K562 (cell line): ENCODE measurements at regions not wholly inside any gene's neighbourhood (a gene's known extent, or its start where the extent isn't known, plus 50 kb on each side); places are given as distances from the start of the nearest gene placed in this dataset.

Source experiments
- ATAC-seq: fragments of 200-7000 bp; cut with Tn5 transposase; 3 replicates; pipeline ENCODE4 v1.9.1; 2020; ENCODE audit warnings: moderate library complexity
- BruUV-seq: library from RNA; stranded (reverse); fragments of 400-500 nt; replicated peaks from 2 replicates; lab custom pipeline; 2021; lab: Mats Ljungman, UMichigan
- CTCF ChIA-PET: fragments of 300-600 bp; formaldehyde crosslinking; extraction: SDS; loops from one replicate; lab custom pipeline; 2021; ENCODE audit warnings: low intra/inter-chr PET ratio; lab: Yijun Ruan, JAX
- POLR2A ChIA-PET: fragments of 300-600, 350-650 bp; sonication (Branson Sonifier 250); formaldehyde crosslinking; extraction: SDS; loops from one replicate; lab custom pipeline; 2021; ENCODE audit warnings: antibody characterized with exemption, inconsistent platforms; lab: Yijun Ruan, JAX
- DNase-seq, 4 experiments: peaks; one replicate each; pipeline versions ENCODE4 v3.0.0 to v3.0.0-alpha.2; 2011 to 2018; ENCODE audit warnings: low spot score in 3 of 4, mixed read lengths in 3 of 4; ENCODE audit errors: extremely low read depth in 1 of 4
- FAIRE-seq: peaks from 2 replicates; lab custom pipeline; 2011; peaks lifted over from hg19 to GRCh38; lab: Jason Lieb, UNC
- H2AFZ ChIP-seq: 2 replicates; pipeline ENCODE4 v1.6.0; 2011; ENCODE audit warnings: low read depth, low read length, control low read depth, inconsistent platforms
- H3K27ac ChIP-seq: fragments of 200-600 bp; 3 replicates; pipeline ENCODE4 v1.8.0; 2011; ENCODE audit warnings: low read depth, mild to moderate bottlenecking, control low read depth, inconsistent platforms, low read length, moderate library complexity, mixed read lengths; ENCODE audit errors: extremely low read depth
- H3K27me3 ChIP-seq, 2 experiments: fragments of 300-600 bp in 1 of 2; 2 replicates in 1 of 2; 3 replicates in 1 of 2; pipeline versions ENCODE4 v1.6.0 to v1.8.0; 2011; ENCODE audit warnings: inconsistent platforms in 2 of 2, low read length in 2 of 2, mild to moderate bottlenecking in 1 of 2, mixed read lengths in 1 of 2, moderate library complexity in 1 of 2; ENCODE audit not compliant: control insufficient read depth in 2 of 2, insufficient read depth in 2 of 2
- H3K36me3 ChIP-seq: fragments of 300-600 bp; 3 replicates; pipeline ENCODE4 v1.8.0; 2011; ENCODE audit warnings: mild to moderate bottlenecking, low read length, inconsistent platforms; ENCODE audit not compliant: control insufficient read depth, insufficient read depth
- H3K4me1 ChIP-seq, 2 experiments: fragments of 200-600 bp in 1 of 2; replicated peaks in 1 of 2; 2 replicates in 1 of 2; 3 replicates in 1 of 2; pipeline versions ENCODE4 v1.5.1 to v1.8.0; 2011; ENCODE audit warnings: inconsistent platforms in 2 of 2, low read length in 2 of 2, mild to moderate bottlenecking in 1 of 2, mixed read lengths in 1 of 2, moderate library complexity in 1 of 2; ENCODE audit not compliant: control insufficient read depth in 2 of 2, insufficient read depth in 2 of 2
- H3K4me2 ChIP-seq: 2 replicates; pipeline ENCODE4 v1.6.1; 2011; ENCODE audit warnings: low read length, control low read depth, inconsistent platforms, mixed read lengths; ENCODE audit not compliant: insufficient read depth
- H3K4me3 ChIP-seq: fragments of 200-600 bp; sonication (generic), shearing (Covaris generic); 2 replicates; pipeline ENCODE4 v1.5.1; 2016; ENCODE audit warnings: control low read depth, inconsistent platforms
- H3K79me2 ChIP-seq: fragments of 200-600 bp; 3 replicates; pipeline ENCODE4 v1.8.0; 2011; ENCODE audit warnings: low read length, inconsistent platforms; ENCODE audit not compliant: control insufficient read depth, insufficient read depth
- H3K9ac ChIP-seq, 2 experiments: 2 replicates each; pipeline versions ENCODE4 v1.6.0 to v1.6.1; 2011; ENCODE audit warnings: low read depth in 2 of 2, low read length in 2 of 2, control low read depth in 1 of 2, inconsistent platforms in 1 of 2, mild to moderate bottlenecking in 1 of 2, mixed read lengths in 1 of 2; ENCODE audit not compliant: insufficient read depth in 1 of 2
- H3K9me1 ChIP-seq: one replicate; pipeline ENCODE4 v1.6.0; 2011; ENCODE audit warnings: inconsistent platforms, mild to moderate bottlenecking, low read length, moderate library complexity; ENCODE audit not compliant: control insufficient read depth, insufficient read depth
- H3K9me3 ChIP-seq: replicated peaks from 2 replicates; pipeline ENCODE4 v1.5.1; 2011; ENCODE audit warnings: low read depth, low read length, inconsistent platforms; ENCODE audit not compliant: control insufficient read depth, insufficient read depth
- H4K20me1 ChIP-seq: replicated peaks from 2 replicates; pipeline ENCODE4 v1.6.1; 2011; ENCODE audit warnings: low read length, inconsistent platforms, mixed read lengths; ENCODE audit not compliant: control insufficient read depth, insufficient read depth
- ARID3B ChIP-seq: fragments of 250-450 bp; sonication (Bioruptor Pico); IDR thresholded peaks from 2 replicates; pipeline ENCODE4 v1.4.0; 2020; ENCODE audit warnings: borderline replicate concordance
- ARNT ChIP-seq, 2 experiments: fragments of 450-650 bp; IDR thresholded peaks; 2 replicates each; pipeline ENCODE4 v1.6.1; 2016; ENCODE audit warnings: mild to moderate bottlenecking in 1 of 2
- BRF1 ChIP-seq: IDR thresholded peaks from 3 replicates; pipeline ENCODE4 v1.6.1; 2011; ENCODE audit warnings: borderline replicate concordance, mild to moderate bottlenecking; ENCODE audit not compliant: insufficient read length; ENCODE audit errors: extremely low read depth
- COPS2 ChIP-seq: fragments of 450-650 bp; conservative IDR thresholded peaks from 2 replicates; pipeline ENCODE4 v1.6.1; 2016; ENCODE audit warnings: mild to moderate bottlenecking, moderate library complexity
- CUX1 ChIP-seq: fragments of 200-800 bp; sonication (Bioruptor generic); IDR thresholded peaks from 2 replicates; pipeline ENCODE4 v1.6.1; 2016; ENCODE audit warnings: missing genetic modification characterization, missing compliant biosample characterization
- KDM2B ChIP-seq: fragments of 250-450 bp; sonication (Bioruptor Pico); IDR thresholded peaks from 2 replicates; pipeline ENCODE4 v1.8.0; 2021; ENCODE audit warnings: mild to moderate bottlenecking, moderate library complexity
- POLR2G ChIP-seq: fragments of 200-400 bp; formaldehyde crosslinking; IDR thresholded peaks from 2 replicates; pipeline ENCODE4 v1.6.1; 2017; ENCODE audit warnings: low read depth, mild to moderate bottlenecking, antibody characterized with exemption, low read length, moderate library complexity
- SREBF1 ChIP-seq: fragments of 150-350 bp; IDR thresholded peaks from 2 replicates; pipeline ENCODE4 v1.6.1; 2014; ENCODE audit warnings: antibody characterized with exemption, low read depth, low read length, borderline replicate concordance
- TCF15 ChIP-seq: fragments of 250-450 bp; sonication (Bioruptor Pico); IDR thresholded peaks from 2 replicates; pipeline ENCODE4 v1.8.0; 2022; ENCODE audit warnings: moderate library complexity, mild to moderate bottlenecking, inconsistent platforms
- THAP12 ChIP-seq: fragments of 250-450 bp; sonication (Bioruptor Pico); IDR thresholded peaks from 2 replicates; pipeline ENCODE4 v1.9.0; 2021; ENCODE audit warnings: mild to moderate bottlenecking, inconsistent platforms
- ZBTB1 ChIP-seq: sonication (generic); formaldehyde crosslinking; IDR thresholded peaks from 2 replicates; pipeline ENCODE4 v1.8.1; 2023; ENCODE audit warnings: missing genetic modification reagents, low read depth, mild to moderate bottlenecking, borderline replicate concordance
- ZBTB17 ChIP-seq: fragments of 450-650 bp; formaldehyde crosslinking; IDR thresholded peaks from 2 replicates; pipeline ENCODE4 v1.4.0; 2020; ENCODE audit warnings: mild to moderate bottlenecking
- ZNF217 ChIP-seq: sonication (generic); formaldehyde crosslinking; IDR thresholded peaks from 2 replicates; pipeline ENCODE4 v1.8.0; 2022; ENCODE audit warnings: mild to moderate bottlenecking, missing genetic modification reagents
- ZNF444 ChIP-seq: fragments of 250-450 bp; sonication (Bioruptor Pico); IDR thresholded peaks from 2 replicates; pipeline ENCODE4 v1.4.0; 2020; ENCODE audit warnings: mild to moderate bottlenecking, moderate library complexity
- WGBS: fragments of 100-300 bp; shearing (Covaris generic); methylation state at CpG from one replicate; pipeline ENCODE4 v1.1.6; 2016; ENCODE audit warnings: low coverage, mixed read lengths; ENCODE audit not compliant: insufficient coverage; ENCODE audit errors: missing lambda C conversion rate; 5-methylcytosine and 5-hydroxymethylcytosine counted together
- in situ Hi-C: fragments of 300-500 bp; cut with MboI; formaldehyde crosslinking; loops from 4 replicates; pipeline ENCODE4 v1.15.0; 2018; ENCODE audit warnings: inconsistent platforms, mixed read lengths
- intact Hi-C: fragments of 100-400 bp; cut with micrococcal nuclease; formaldehyde crosslinking; loops from 2 replicates; pipeline ENCODE4 v1.14.2; 2022

- CTCF ChIA-PET: no interaction called here
- TF ChIP-seq COPS2: no peak
- no peak for TF ChIP-seq BRF1
- no peak for TF ChIP-seq ARNT (IDR thresholded peaks at IDR 0.05)
- TF ChIP-seq THAP12: no peak
- TF ChIP-seq ZNF444: no peak
- no peak for TF ChIP-seq ZBTB17
- no peak for TF ChIP-seq KDM2B (CRISPR knock-in tag)
- no peak for TF ChIP-seq ZNF217 (CRISPR knock-in tag)
- TF ChIP-seq TCF15: no peak
- no peak for TF ChIP-seq SREBF1
- TF ChIP-seq ZBTB1 (CRISPR knock-in tag): no peak
- TF ChIP-seq ARID3B: no peak
- no peak for TF ChIP-seq CUX1 (CRISPR knock-in tag)
- no peak for TF ChIP-seq POLR2G
Measured at GRCh38 chr13:62919491-62919890, 1503.8 kb upstream of the PCDH20 start.

More at GRCh38 chr13:62919491-62919890, 1503.8 kb upstream of the PCDH20 start:
- POLR2A ChIA-PET: interaction anchor here (0.6 kb wide), 1 partner anchor 34 kb away, joined by 3 read pairs; no protein-coding TSS in a partner anchor
- H3K79me2 ChIP-seq: no peaks in the 10 kb centered on the region
- H2AFZ ChIP-seq: no peak overlapping the region
- ATAC-seq (no peak), DNase-seq (no peak), FAIRE-seq (no peak)
- 3% methylated on average over 11 of the region's 12 CpGs for WGBS
- no peaks in the 10 kb centered on the region for H3K36me3 ChIP-seq
- no peak overlapping the region for H3K9ac ChIP-seq
- H3K4me2 ChIP-seq: no peak overlapping the region
- intact Hi-C loops (no loop called here), in situ Hi-C loops (no loop called here)
- H3K4me1 ChIP-seq: no peaks in the 10 kb centered on the region
- H3K27me3 ChIP-seq: no peaks in the 10 kb centered on the region
- H3K9me3 ChIP-seq: no peaks in the 10 kb centered on the region
- no peaks in the 10 kb centered on the region for H4K20me1 ChIP-seq
- no peaks in the 10 kb centered on the region for H3K9me1 ChIP-seq
- H3K27ac ChIP-seq: no peak overlapping the region
- H3K4me3 ChIP-seq: no peak overlapping the region
- BruUV-seq: no TSS peak
